Stomach (tissue), 8 donors: ENCODE measurements at regions not wholly inside any gene's neighbourhood (a gene's known extent, or its start where the extent isn't known, plus 50 kb on each side); places are given as distances from the start of the nearest gene placed in this dataset.

Source experiments
- DNase-seq, 2 donors: peaks; one replicate each; pipeline versions ENCODE4 v3.0.0 to v3.0.0-alpha.2; 2013 to 2019
- H3K27ac ChIP-seq, 5 donors: fragments of 200-600 bp in 4 of 5; sonication (generic) in 4 of 5; one replicate each; pipeline ENCODE4 v1.5.1; 2013 to 2019; ENCODE audit warnings: mild to moderate bottlenecking in 1 of 5, moderate library complexity in 1 of 5
- H3K27me3 ChIP-seq, 3 donors: fragments of 200-600 bp; sonication (generic); one replicate each; pipeline ENCODE4 v1.5.1; 2017 to 2019; ENCODE audit warnings: mixed run types in 1 of 3
- H3K36me3 ChIP-seq, 4 donors: fragments of 200-600 bp; sonication (generic); 1 replicate in 3 of 4; 2 replicates in 1 of 4; pipeline ENCODE4 v1.5.1; 2016 to 2019
- H3K4me1 ChIP-seq, 4 donors: fragments of 200-600 bp; sonication (generic); one replicate each; pipeline ENCODE4 v1.5.1; 2016 to 2019
- H3K4me3 ChIP-seq, 4 donors: fragments of 200-600 bp; sonication (generic) in 3 of 4; one replicate each; pipeline ENCODE4 v1.5.1; 2016 to 2019; ENCODE audit warnings: mild to moderate bottlenecking in 1 of 4
- H3K9me3 ChIP-seq, 4 donors: fragments of 200-600 bp; sonication (generic); one replicate each; pipeline ENCODE4 v1.5.1; 2016 to 2019
- CTCF ChIP-seq, 7 experiments: fragments of 450-650 bp in 4 of 7; fragments of 200-600 bp in 3 of 7; sonication (generic) in 3 of 7; IDR thresholded peaks; one replicate each; pipeline ENCODE4 v1.5.1; 2016 to 2019; ENCODE audit warnings: antibody characterized with exemption in 7 of 7, control low read depth in 2 of 7, mild to moderate bottlenecking in 1 of 7
- EP300 ChIP-seq: sonication (generic); formaldehyde crosslinking; IDR thresholded peaks from one replicate; pipeline ENCODE4 v1.6.1; 2017; ENCODE audit warnings: antibody characterized with exemption
- POLR2A ChIP-seq, 4 donors: fragments of 450-650 bp; IDR thresholded peaks; one replicate each; pipeline ENCODE4 v1.6.1; 2016; ENCODE audit warnings: antibody characterized with exemption in 4 of 4, control low read depth in 2 of 4, mild to moderate bottlenecking in 1 of 4, moderate library complexity in 1 of 4
- POLR2AphosphoS5 ChIP-seq, 3 donors: sonication (generic); formaldehyde crosslinking; IDR thresholded peaks; one replicate each; pipeline ENCODE4 v1.6.1; 2016; ENCODE audit warnings: antibody characterized with exemption in 3 of 3
- WGBS, 5 donors: extraction: QIAGEN DNeasy Blood & Tissue Kit in 3 of 5; methylation state at CpG; one replicate each; pipeline versions ENCODE4 v1.1.5 to v1.1.7; 2013 to 2018; 5-methylcytosine and 5-hydroxymethylcytosine counted together
- intact Hi-C: fragments of 100-400 bp; cut with DNase I; formaldehyde crosslinking; loops from one replicate; pipeline ENCODE4 v1.15.1; 2023; ENCODE audit warnings: low total_unique reads
- donor health status: healthy with polysubstance abuse.
- donor health status: Bipolar disorder and iron deficiency.
- donor health status: healthy.

DNA sequence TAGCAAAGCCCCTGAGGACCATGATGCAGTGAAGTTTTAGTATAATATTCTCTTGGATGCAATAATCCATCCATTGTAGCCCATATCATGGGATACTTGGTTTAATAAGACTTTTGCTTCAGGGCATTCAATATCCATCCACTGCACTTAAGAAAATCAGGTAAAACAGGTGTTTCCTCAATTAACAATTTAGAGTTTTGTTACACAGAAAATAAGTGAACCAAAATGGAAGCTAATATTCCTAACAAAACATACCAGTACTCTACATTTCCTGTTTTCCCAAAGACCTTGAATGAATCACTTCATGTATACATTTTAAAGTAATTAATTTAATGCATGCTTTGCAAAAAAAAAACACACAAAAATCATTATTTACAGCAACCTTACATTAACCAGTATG is 305.6 kb downstream of the NR2F1-AS1 start:
- TF ChIP-seq EP300 (no peak), POLR2A (IDR thresholded peaks at IDR 0.05) (no peak), POLR2AphosphoS5 (IDR thresholded peaks at IDR 0.05) (no peak), CTCF (IDR thresholded peaks at IDR 0.05) (no peak)
- Histone ChIP-seq H3K36me3 (no peaks in the 10 kb centered on the region), H3K9me3 (no peaks in the 10 kb centered on the region), H3K27me3 (no peaks in the 10 kb centered on the region), H3K4me1 (no peaks in the 10 kb centered on the region), H3K4me3 (no peak overlapping the region), H3K27ac (no peak overlapping the region)
- DNase-seq: no peak
- intact Hi-C loops: no loop called here

- H3K4me3 ChIP-seq: no peak overlapping the region
- no peak for DNase-seq
- no peak overlapping the region for H3K27ac ChIP-seq
- H3K36me3 ChIP-seq: no peaks in the 10 kb centered on the region
- no peak for TF ChIP-seq CTCF (IDR thresholded peaks at IDR 0.05)
- TF ChIP-seq POLR2AphosphoS5 (IDR thresholded peaks at IDR 0.05): no peak
- no peak for TF ChIP-seq EP300
- TF ChIP-seq POLR2A (IDR thresholded peaks at IDR 0.05): no peak
- H3K4me1 ChIP-seq: no peaks in the 10 kb centered on the region
- H3K27me3 ChIP-seq: no peaks in the 10 kb centered on the region
- intact Hi-C loops: no loop called here
- H3K9me3 ChIP-seq: no peaks in the 10 kb centered on the region
- whole genome bisulfite sequencing, 5 donors: 63 to 73% (median 67%) methylated on average over 5 of the region's 5 CpGs
Observed at GRCh38 chr5:93274291-93274690, 306.7 kb downstream of the NR2F1-AS1 start.

GRCh38 chr5:93273176-93273575 is 307.8 kb downstream of the NR2F1-AS1 start:
- Histone ChIP-seq H3K27ac (no peak overlapping the region), H3K36me3 (no peaks in the 10 kb centered on the region), H3K4me1 (no peaks in the 10 kb centered on the region), H3K27me3 (no peaks in the 10 kb centered on the region), H3K9me3 (no peaks in the 10 kb centered on the region), H3K4me3 (no peak overlapping the region)
- no peak for DNase-seq
- intact Hi-C loops: no loop called here
- no peak for TF ChIP-seq CTCF (IDR thresholded peaks at IDR 0.05)
- TF ChIP-seq EP300: no peak
- TF ChIP-seq POLR2A (IDR thresholded peaks at IDR 0.05): no peak
- no peak for TF ChIP-seq POLR2AphosphoS5 (IDR thresholded peaks at IDR 0.05)
- 50 to 91% (median 76%) methylated on average over 2 of the region's 2 CpGs for WGBS, 5 donors

DNA sequence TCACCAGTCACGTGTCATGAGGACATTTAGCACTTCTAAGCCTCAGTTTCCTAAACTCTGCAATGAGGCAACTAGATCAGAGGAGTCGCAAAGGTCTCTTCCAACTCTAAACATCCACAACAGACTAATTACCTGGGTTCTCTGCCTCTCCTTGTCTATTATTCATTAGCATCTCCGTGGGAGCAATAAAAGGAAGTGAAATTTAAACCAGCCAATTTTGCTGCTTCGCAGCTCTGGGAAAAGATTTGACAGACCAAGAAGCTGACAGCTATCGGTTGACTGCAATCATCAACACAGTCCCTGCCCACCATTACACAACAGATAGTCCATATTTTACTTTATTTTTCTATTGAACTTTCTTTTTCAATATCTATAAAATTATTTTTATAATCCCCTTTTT is 308.9 kb downstream of the NR2F1-AS1 start:
- Histone ChIP-seq H3K4me1 (no peaks in the 10 kb centered on the region), H3K27me3 (no peaks in the 10 kb centered on the region), H3K9me3 (peaks cover 0 to 8% (median 0%) of the 10 kb centered on the region in 4 donors), H3K36me3 (no peaks in the 10 kb centered on the region), H3K4me3 (no peak overlapping the region), H3K27ac (no peak overlapping the region)
- TF ChIP-seq EP300: no peak
- TF ChIP-seq POLR2A (IDR thresholded peaks at IDR 0.05): no peak
- no peak for TF ChIP-seq POLR2AphosphoS5 (IDR thresholded peaks at IDR 0.05)
- TF ChIP-seq CTCF (IDR thresholded peaks at IDR 0.05): no peak
- WGBS, 5 donors: 68 to 75% (median 74%) methylated on average over 5 of the region's 5 CpGs
- no peak for DNase-seq
- intact Hi-C loops: no loop called here
